Astrocyte of the spinal cord (primary cell): ENCODE measurements at regions not wholly inside any gene's neighbourhood (a gene's known extent, or its start where the extent isn't known, plus 50 kb on each side); places are given as distances from the start of the nearest gene placed in this dataset.

Source experiments
- DNase-seq: peaks from one replicate; pipeline ENCODE4 v3.0.0; 2011; ENCODE audit warnings: low read depth, low spot score
- H3K4me3 ChIP-seq: 2 replicates; pipeline ENCODE4 v1.5.1; 2011; ENCODE audit warnings: low read depth, mild to moderate bottlenecking, low read length, moderate library complexity
- CTCF ChIP-seq: IDR thresholded peaks from 2 replicates; pipeline ENCODE4 v1.5.1; 2012; ENCODE audit warnings: low read depth, mild to moderate bottlenecking, low read length, inconsistent platforms
- in situ Hi-C: cut with HindIII; loops from 2 replicates; pipeline ENCODE4 v1.10.0; 2017; ENCODE audit warnings: low sequenced_read_pairs

- no peak for DNase-seq
- no peak for TF ChIP-seq CTCF
- no peak overlapping the region for H3K4me3 ChIP-seq
- in situ Hi-C loops: no loop called here
Measured at GRCh38 chr18:30343090-30343489, 699.5 kb downstream of the DSC3 start.

DNA sequence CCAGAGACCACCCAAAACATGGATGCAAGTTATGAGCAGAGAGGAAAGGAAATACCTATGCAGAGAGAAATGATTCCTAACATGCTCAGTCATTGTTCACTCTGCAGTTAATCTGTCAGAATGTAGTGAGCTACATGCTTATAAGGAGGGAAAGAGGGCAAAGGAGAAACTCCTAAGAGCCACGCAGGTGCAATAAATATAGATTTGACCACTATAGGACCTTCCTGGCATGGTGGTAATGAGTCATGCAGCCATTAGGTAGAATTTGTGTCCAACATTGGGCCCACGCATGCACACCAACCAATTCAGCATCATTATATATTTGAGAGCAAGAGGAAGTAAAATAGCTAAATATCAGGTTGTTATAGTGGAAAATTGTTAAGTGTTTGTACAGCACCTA, 699.9 kb downstream of the DSC3 start:
- TF ChIP-seq CTCF: no peak
- in situ Hi-C loops: no loop called here
- DNase-seq: no peak
- H3K4me3 ChIP-seq: no peak overlapping the region

GRCh38 chr18:30334781-30335180, 707.8 kb downstream of the DSC3 start:
- no peak overlapping the region for H3K4me3 ChIP-seq
- in situ Hi-C loops: no loop called here
- no peak for DNase-seq
- TF ChIP-seq CTCF: no peak

- no peak for TF ChIP-seq CTCF
- in situ Hi-C loops: no loop called here
- no peak overlapping the region for H3K4me3 ChIP-seq
- DNase-seq: no peak
Measured at GRCh38 chr18:30333310-30333709, 709.2 kb downstream of the DSC3 start.

DNA sequence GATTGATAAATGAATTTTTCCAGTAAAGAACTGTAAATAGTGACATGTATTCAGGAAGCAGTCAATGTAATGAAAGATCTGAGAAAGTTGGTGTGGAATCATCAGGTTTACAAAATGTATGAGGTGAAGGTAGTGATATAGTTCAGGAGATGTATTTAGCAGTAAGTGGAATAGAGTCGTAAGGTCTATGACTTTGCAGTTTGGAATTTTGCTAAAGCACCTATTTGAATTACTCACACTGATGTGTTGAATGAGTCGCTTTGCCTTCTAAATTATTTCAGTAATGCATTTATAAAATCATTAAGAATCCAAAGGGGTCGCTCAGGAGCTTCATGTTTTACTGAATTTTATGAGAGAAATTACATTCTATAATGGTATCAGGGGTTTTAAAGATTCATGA, 713.7 kb downstream of the DSC3 start:
- DNase-seq: peak; percentile 13
- no peak overlapping the region for H3K4me3 ChIP-seq
- TF ChIP-seq CTCF: no peak
- in situ Hi-C loops: no loop called here

DNA sequence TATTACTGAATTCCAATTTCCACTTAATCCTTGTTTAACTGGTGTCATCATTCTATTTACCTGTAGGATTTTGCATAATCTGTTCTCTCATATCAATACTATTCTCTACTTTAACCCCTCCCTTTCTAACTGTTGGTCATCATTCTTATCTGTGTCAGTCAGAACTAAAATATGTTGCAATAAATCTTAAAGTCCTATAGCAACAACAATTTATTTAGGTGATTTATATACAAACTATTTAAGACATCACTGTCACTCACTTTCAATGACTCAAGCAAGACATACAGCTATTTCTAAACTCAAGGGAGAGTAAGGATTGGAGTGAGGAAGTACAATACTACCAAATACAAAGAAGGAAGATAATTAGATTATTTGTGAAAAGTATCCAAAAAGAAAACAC, 740.4 kb downstream of the DSC3 start:
- in situ Hi-C loops: no loop called here
- no peak overlapping the region for H3K4me3 ChIP-seq
- TF ChIP-seq CTCF: no peak
- DNase-seq: no peak

DNA sequence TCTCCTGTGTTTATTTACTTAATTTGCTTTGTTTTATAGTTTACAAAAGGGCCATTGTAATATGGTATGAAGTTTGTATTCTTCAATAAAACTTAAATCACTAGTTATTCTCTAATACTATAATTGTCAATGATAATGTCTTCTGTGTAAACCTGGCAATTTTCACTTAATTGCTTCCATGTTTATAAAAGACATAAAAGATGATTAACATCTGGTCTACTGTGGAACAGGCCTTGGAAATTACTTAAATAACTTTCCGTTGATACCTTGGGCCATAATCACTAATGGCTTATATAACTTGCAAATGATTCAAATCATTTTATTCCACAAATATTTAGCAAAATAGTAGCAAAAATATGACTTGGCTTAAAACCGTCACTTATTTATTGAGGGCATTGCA, 743.8 kb downstream of the DSC3 start:
- H3K4me3 ChIP-seq: no peak overlapping the region
- no peak for TF ChIP-seq CTCF
- in situ Hi-C loops: no loop called here
- no peak for DNase-seq
